22Rv1 (cell line): ENCODE measurements at regions not wholly inside any gene's neighbourhood (a gene's known extent, or its start where the extent isn't known, plus 50 kb on each side); places are given as distances from the start of the nearest gene placed in this dataset.

ENCODE experiments used
- H3K27ac ChIP-seq: fragments of 450-650 bp; 2 replicates; pipeline ENCODE4 v1.5.1; 2017
- ZFX ChIP-seq: fragments of 450-650 bp; IDR thresholded peaks from 2 replicates; pipeline ENCODE4 v1.6.1; 2017; ENCODE audit warnings: antibody characterized with exemption, borderline replicate concordance
- TF ChIP-seq, protein P1 (sequence below): fragments of 450-650 bp; IDR thresholded peaks from 2 replicates; pipeline ENCODE4 v1.5.1; 2017; ENCODE audit warnings: mild to moderate bottlenecking

DNA sequence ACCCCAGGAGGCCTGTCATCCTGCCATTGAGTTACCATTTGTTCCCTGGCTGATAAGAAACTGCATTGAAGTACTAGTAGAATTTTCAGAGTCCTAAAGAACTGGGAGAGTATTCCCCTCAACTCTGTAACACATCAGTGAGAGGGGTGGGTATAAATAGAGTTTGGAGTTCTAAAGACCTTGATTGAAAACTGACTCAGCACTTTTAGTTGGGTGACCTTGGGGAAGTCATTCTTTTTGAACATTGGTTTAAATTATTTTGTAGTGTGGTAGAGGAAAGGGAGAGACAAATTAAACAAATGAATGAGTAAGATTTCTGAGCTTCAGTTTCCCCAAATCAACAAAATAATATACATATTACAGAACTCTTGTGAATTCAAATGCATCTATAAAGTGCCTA is 344.5 kb upstream of the THBS1 start:
- H3K27ac ChIP-seq: no peak overlapping the region
- TF ChIP-seq, protein P1, sequence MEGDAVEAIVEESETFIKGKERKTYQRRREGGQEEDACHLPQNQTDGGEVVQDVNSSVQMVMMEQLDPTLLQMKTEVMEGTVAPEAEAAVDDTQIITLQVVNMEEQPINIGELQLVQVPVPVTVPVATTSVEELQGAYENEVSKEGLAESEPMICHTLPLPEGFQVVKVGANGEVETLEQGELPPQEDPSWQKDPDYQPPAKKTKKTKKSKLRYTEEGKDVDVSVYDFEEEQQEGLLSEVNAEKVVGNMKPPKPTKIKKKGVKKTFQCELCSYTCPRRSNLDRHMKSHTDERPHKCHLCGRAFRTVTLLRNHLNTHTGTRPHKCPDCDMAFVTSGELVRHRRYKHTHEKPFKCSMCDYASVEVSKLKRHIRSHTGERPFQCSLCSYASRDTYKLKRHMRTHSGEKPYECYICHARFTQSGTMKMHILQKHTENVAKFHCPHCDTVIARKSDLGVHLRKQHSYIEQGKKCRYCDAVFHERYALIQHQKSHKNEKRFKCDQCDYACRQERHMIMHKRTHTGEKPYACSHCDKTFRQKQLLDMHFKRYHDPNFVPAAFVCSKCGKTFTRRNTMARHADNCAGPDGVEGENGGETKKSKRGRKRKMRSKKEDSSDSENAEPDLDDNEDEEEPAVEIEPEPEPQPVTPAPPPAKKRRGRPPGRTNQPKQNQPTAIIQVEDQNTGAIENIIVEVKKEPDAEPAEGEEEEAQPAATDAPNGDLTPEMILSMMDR: no peak
- no peak for TF ChIP-seq ZFX

DNA sequence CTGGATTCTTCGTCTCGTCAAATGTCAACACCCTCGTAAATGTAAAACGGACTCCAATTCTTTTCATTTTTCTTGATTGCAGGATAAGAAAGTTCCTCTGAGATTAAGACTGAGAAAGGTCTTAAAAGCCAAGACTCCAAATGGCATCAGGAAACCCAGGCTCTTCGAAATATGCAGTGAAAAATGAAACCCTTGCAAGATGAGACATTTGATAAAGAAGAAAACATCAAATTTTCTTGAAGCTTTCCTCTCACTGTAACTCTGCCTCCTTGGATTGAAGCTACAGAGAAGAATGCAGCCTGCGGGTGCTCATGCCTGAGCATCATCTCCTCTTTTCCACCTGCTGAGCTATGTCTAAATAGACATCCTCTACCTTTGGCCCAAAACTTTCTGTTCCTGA is 342.4 kb upstream of the THBS1 start:
- no peak overlapping the region for H3K27ac ChIP-seq
- TF ChIP-seq, protein P1: no peak
- TF ChIP-seq ZFX: no peak

DNA sequence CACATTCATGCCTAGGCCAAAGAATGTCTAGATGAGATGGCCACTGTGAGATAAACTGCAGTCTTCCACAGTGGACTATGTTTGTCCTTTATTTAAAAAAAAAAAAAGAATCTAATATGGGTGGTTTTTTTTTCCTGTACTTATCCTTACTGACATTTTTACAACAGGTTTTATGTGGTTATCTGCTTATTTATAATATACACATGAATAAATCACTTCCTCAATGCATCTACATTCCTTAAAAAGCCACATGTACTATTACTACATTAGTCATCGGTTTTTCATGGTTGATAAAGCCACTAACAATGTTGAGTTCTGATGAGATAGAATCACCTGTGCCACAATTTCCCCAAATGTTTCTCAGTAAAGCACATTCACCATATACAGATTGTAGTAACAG is 341.3 kb upstream of the THBS1 start:
- no peak for TF ChIP-seq ZFX
- TF ChIP-seq, protein P1: no peak
- H3K27ac ChIP-seq: no peak overlapping the region

DNA sequence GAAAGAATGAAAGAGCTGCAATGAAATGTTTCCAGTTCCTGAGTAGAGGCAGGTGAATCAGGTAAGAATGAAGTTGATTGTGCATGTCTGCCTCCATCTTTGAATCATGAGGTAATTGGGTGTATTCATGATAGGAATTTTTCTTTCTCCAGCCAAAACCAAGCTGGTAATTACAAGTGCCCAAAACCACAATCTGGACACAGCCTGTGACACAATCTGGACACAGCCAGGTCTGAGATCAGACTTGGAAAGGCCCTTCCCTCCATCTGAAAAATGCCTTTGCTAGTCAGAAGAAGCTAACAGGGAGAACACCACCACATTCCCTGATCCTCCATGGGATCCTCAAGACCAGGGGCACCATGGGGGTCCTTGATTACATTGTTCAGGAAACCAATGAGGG is 338.5 kb upstream of the THBS1 start:
- no peak for TF ChIP-seq ZFX
- TF ChIP-seq, protein P1: no peak
- H3K27ac ChIP-seq: no peak overlapping the region

DNA sequence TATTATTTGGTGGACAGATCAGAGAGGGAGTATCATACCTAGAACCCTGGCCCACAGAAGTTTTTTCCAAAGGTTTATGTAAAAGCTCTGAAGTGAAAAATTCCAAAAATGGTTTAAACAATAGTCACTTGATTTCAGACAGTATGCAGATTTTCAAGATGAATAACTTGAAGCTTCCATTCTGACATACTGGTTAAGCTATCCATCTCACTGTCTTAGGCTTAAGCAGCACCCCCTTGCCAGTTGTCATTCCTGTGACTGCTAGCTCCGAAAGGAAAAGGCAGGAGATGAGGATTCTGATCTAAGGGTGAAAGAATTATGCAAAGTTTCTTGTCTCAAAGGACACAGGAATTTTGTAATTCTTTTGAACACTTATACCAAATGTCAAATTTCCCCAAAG is 337.5 kb upstream of the THBS1 start:
- no peak for TF ChIP-seq ZFX
- TF ChIP-seq, protein P1: no peak
- no peak overlapping the region for H3K27ac ChIP-seq

DNA sequence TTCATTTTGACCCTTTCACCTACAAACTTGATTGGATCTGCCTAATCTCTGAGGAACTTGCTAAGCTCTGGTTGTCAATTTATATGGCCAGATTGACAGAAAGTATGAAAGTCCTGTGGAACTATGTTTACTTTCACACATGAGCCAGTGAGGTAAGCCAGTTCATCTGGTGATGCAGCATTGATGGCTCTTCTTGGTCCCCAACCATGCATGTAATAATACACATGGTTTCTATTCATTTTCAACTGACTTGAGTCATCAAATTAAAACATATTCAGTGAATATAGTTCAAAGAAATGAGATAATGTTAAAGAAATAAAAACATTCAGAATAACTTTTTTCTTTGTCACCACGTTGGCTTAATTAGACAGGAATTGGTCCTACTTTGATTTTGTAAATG is 336.1 kb upstream of the THBS1 start:
- TF ChIP-seq, protein P1: no peak
- no peak for TF ChIP-seq ZFX
- no peak overlapping the region for H3K27ac ChIP-seq

DNA sequence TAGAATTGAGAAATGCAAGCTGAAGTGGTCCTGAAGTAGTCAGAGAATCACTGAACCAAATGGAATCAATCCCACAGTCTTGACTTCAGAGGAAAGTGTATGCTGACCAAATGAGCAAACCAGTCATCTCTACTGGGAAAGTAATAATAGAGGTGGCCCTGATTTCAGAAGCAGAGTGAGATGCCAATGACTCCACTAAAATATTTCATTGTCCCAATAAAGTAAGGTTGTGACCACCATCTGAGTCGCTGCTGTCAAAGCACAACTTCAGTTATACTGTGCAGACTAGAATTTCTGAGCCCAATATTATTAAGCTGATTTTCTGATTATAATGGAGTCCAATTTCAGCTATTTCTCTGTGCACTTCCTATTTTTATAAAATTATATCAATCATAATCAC is 334.4 kb upstream of the THBS1 start:
- TF ChIP-seq, protein P1: no peak
- TF ChIP-seq ZFX: no peak
- no peak overlapping the region for H3K27ac ChIP-seq
